NCI-H2171 treated with DMSO at 0.1 percent for 48 hours (cell line): ENCODE measurements at regions not wholly inside any gene's neighbourhood (a gene's known extent, or its start where the extent isn't known, plus 50 kb on each side); places are given as distances from the start of the nearest gene placed in this dataset.
A peak's percentile ranks its signal among the peaks of the same experiment; 100 is the strongest.

Source experiments
- DNase-seq: peaks from one replicate; lab custom pipeline; 2025; lab: John Stamatoyannopoulos, UW

GRCh38 chr1:38332649-38333310 is 286.2 kb upstream of the POU3F1 start:
- DNase-seq: no peak

- DNase-seq: no peak
Observed at GRCh38 chr1:38331496-38332210, 285.1 kb upstream of the POU3F1 start.

- no peak for DNase-seq
Observed at GRCh38 chr1:38330799-38331198, 284.2 kb upstream of the POU3F1 start.

- no peak for DNase-seq
Observed at GRCh38 chr1:38329644-38330043, 283.1 kb upstream of the POU3F1 start.

- no peak for DNase-seq
Observed at GRCh38 chr1:38328278-38329035, 281.9 kb upstream of the POU3F1 start.

- no peak for DNase-seq
Observed at GRCh38 chr1:38327559-38327973, 281.0 kb upstream of the POU3F1 start.

GRCh38 chr1:38326856-38327255 is 280.3 kb upstream of the POU3F1 start:
- DNase-seq: no peak

GRCh38 chr1:38326135-38326534 is 279.5 kb upstream of the POU3F1 start:
- DNase-seq: no peak

- DNase-seq: no peak
Observed at GRCh38 chr1:38312753-38313152, 266.2 kb upstream of the POU3F1 start.

- DNase-seq: no peak
Observed at GRCh38 chr1:38310079-38310478, 263.5 kb upstream of the POU3F1 start.

GRCh38 chr1:38308780-38309179 is 262.2 kb upstream of the POU3F1 start:
- DNase-seq: peak; percentile 62

GRCh38 chr1:38305666-38306065 is 259.1 kb upstream of the POU3F1 start:
- no peak for DNase-seq

- no peak for DNase-seq
Observed at GRCh38 chr1:38303843-38304242, 257.2 kb upstream of the POU3F1 start.

GRCh38 chr1:38301040-38301439 is 254.4 kb upstream of the POU3F1 start:
- DNase-seq: no peak

- DNase-seq: no peak
Observed at GRCh38 chr1:38300616-38301015, 254.0 kb upstream of the POU3F1 start.

GRCh38 chr1:38297842-38298241 is 251.2 kb upstream of the POU3F1 start:
- DNase-seq: no peak

- no peak for DNase-seq
Observed at GRCh38 chr1:38297246-38297645, 250.7 kb upstream of the POU3F1 start.

GRCh38 chr1:38296047-38296446 is 249.5 kb upstream of the POU3F1 start:
- DNase-seq: no peak

- no peak for DNase-seq
Observed at GRCh38 chr1:38293567-38293966, 247.0 kb upstream of the POU3F1 start.

GRCh38 chr1:38292969-38293368 is 246.4 kb upstream of the POU3F1 start:
- DNase-seq: no peak

- no peak for DNase-seq
Observed at GRCh38 chr1:38291906-38292521, 245.4 kb upstream of the POU3F1 start.

GRCh38 chr1:38291336-38291735 is 244.7 kb upstream of the POU3F1 start:
- no peak for DNase-seq

GRCh38 chr1:38289034-38289433 is 242.4 kb upstream of the POU3F1 start:
- DNase-seq: no peak
